ENCODE measurements at regions not wholly inside any gene's neighbourhood (a gene's known extent, or its start where the extent isn't known, plus 50 kb on each side); places are given as distances from the start of the nearest gene placed in this dataset.
A peak's percentile ranks its signal among the peaks of the same experiment; 100 is the strongest.

- peak in 1 of 2 donors; percentile 22 for DNase-seq (ENCODE audit: low read depth in 1 of 2, low spot score in 1 of 2)
- H3K27ac ChIP-seq, result no peak overlapping the region
- no peak overlapping the region for H3K4me3 ChIP-seq
- peaks cover 33% of the 10 kb centered on the region for H3K4me1 ChIP-seq (ENCODE audit: low read depth)
- no peaks in the 10 kb centered on the region for H3K27me3 ChIP-seq
- H3K36me3 ChIP-seq, result no peaks in the 10 kb centered on the region
- no peaks in the 10 kb centered on the region for H3K9me3 ChIP-seq (ENCODE audit: low read depth)
- no peak for TF ChIP-seq CTCF (IDR thresholded peaks at IDR 0.05; ENCODE audit: low read depth, low read length)
Measured at GRCh38 chr5:68950125-68950524, 143.7 kb upstream of the SLC30A5 start.

GRCh38 chr5:68950930-68951329 is 142.9 kb upstream of the SLC30A5 start:
- TF ChIP-seq CTCF (IDR thresholded peaks at IDR 0.05; ENCODE audit: low read depth, low read length), result no peak
- H3K4me1 ChIP-seq (ENCODE audit: low read depth), result peaks cover 33% of the 10 kb centered on the region
- no peaks in the 10 kb centered on the region for H3K9me3 ChIP-seq (ENCODE audit: low read depth)
- H3K4me3 ChIP-seq, result no peak overlapping the region
- no peaks in the 10 kb centered on the region for H3K27me3 ChIP-seq
- H3K36me3 ChIP-seq, result no peaks in the 10 kb centered on the region
- no peak overlapping the region for H3K27ac ChIP-seq
- DNase-seq (ENCODE audit: low read depth in 1 of 2, low spot score in 1 of 2), result peak in 1 of 2 donors; percentile 29

GRCh38 chr5:68953231-68953874 is 140.5 kb upstream of the SLC30A5 start:
- Histone ChIP-seq H3K27ac (no peak overlapping the region), H3K9me3 (ENCODE audit: low read depth) (no peaks in the 10 kb centered on the region), H3K27me3 (no peaks in the 10 kb centered on the region), H3K4me1 (ENCODE audit: low read depth) (peaks cover 33% of the 10 kb centered on the region), H3K36me3 (no peaks in the 10 kb centered on the region), H3K4me3 (no peak overlapping the region)
- no peak for TF ChIP-seq CTCF (IDR thresholded peaks at IDR 0.05; ENCODE audit: low read depth, low read length)
- DNase-seq (ENCODE audit: low read depth in 1 of 2, low spot score in 1 of 2), result no peak

- Histone ChIP-seq H3K36me3 (no peaks in the 10 kb centered on the region), H3K27me3 (no peaks in the 10 kb centered on the region), H3K27ac (no peak overlapping the region), H3K9me3 (ENCODE audit: low read depth) (no peaks in the 10 kb centered on the region), H3K4me3 (no peak overlapping the region), H3K4me1 (ENCODE audit: low read depth) (peaks cover 32% of the 10 kb centered on the region)
- DNase-seq (ENCODE audit: low read depth in 1 of 2, low spot score in 1 of 2), result peak in 1 of 2 donors; percentile 65
- TF ChIP-seq CTCF (IDR thresholded peaks at IDR 0.05; ENCODE audit: low read depth, low read length), result no peak
Measured at GRCh38 chr5:68953875-68954617, 139.8 kb upstream of the SLC30A5 start.

GRCh38 chr5:68954618-68954910 is 139.2 kb upstream of the SLC30A5 start:
- Histone ChIP-seq H3K27me3 (no peaks in the 10 kb centered on the region), H3K4me3 (no peak overlapping the region), H3K27ac (no peak overlapping the region), H3K4me1 (ENCODE audit: low read depth) (peaks cover 27% of the 10 kb centered on the region), H3K36me3 (no peaks in the 10 kb centered on the region), H3K9me3 (ENCODE audit: low read depth) (no peaks in the 10 kb centered on the region)
- TF ChIP-seq CTCF (IDR thresholded peaks at IDR 0.05; ENCODE audit: low read depth, low read length), result no peak
- no peak for DNase-seq (ENCODE audit: low read depth in 1 of 2, low spot score in 1 of 2)

All from cardiac muscle cell (in vitro differentiated cells and primary cell).